Mucosa of rectum (tissue), 2 donors: ENCODE measurements at regions not wholly inside any gene's neighbourhood (a gene's known extent, or its start where the extent isn't known, plus 50 kb on each side); places are given as distances from the start of the nearest gene placed in this dataset.

Experiments
- H3K27ac ChIP-seq, 2 donors: one replicate each; pipeline ENCODE4 v1.7.0; 2013; ENCODE audit warnings: inconsistent platforms in 2 of 2, low read depth in 2 of 2, low read length in 2 of 2
- H3K27me3 ChIP-seq, 2 donors: one replicate each; pipeline ENCODE4 v1.7.0; 2013; ENCODE audit warnings: low read length in 2 of 2; ENCODE audit not compliant: control insufficient read depth in 2 of 2, insufficient read depth in 2 of 2
- H3K36me3 ChIP-seq, 2 donors: one replicate each; pipeline ENCODE4 v1.7.0; 2013; ENCODE audit warnings: low read length in 2 of 2; ENCODE audit not compliant: control insufficient read depth in 2 of 2, insufficient read depth in 2 of 2
- H3K4me1 ChIP-seq, 2 donors: one replicate each; pipeline ENCODE4 v1.7.0; 2013; ENCODE audit warnings: low read length in 2 of 2, mild to moderate bottlenecking in 1 of 2; ENCODE audit not compliant: control insufficient read depth in 2 of 2, insufficient read depth in 2 of 2
- H3K4me3 ChIP-seq, 2 donors: one replicate each; pipeline ENCODE4 v1.7.0; 2013; ENCODE audit warnings: low read length in 2 of 2
- H3K9ac ChIP-seq, 2 donors: one replicate each; pipeline ENCODE4 v1.7.0; 2013; ENCODE audit warnings: low read length in 2 of 2, low read depth in 1 of 2, mild to moderate bottlenecking in 1 of 2
- H3K9me3 ChIP-seq, 2 donors: one replicate each; pipeline ENCODE4 v1.7.0; 2013; ENCODE audit warnings: low read length in 2 of 2; ENCODE audit not compliant: control insufficient read depth in 2 of 2
- donor health status: healthy.
- donor health status: Normal muscosa, but diverticular disease.

DNA sequence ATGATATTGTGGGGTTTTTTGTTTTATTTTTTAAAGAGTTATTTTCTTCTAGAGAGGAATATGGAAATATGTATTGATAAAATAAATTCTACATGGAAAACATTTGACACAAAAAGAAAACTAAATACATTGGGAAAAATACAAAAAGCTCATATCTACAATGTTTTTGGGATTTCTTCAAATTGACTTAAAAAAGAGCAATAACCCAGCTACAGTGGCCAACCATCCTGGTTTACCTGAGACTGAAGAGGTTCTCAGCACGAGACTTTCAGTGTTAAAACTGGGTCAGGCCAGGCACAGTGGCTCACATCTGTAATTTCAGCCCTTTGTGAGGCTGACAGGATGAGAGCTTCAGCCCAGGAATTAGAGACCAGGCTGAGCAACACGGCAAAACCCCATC is 56.7 kb upstream of the MYCN start:
- H3K4me1 ChIP-seq: no peaks in the 10 kb centered on the region
- H3K9me3 ChIP-seq: no peaks in the 10 kb centered on the region
- H3K27ac ChIP-seq: no peak overlapping the region
- no peak overlapping the region for H3K4me3 ChIP-seq
- no peaks in the 10 kb centered on the region for H3K27me3 ChIP-seq
- H3K36me3 ChIP-seq: no peaks in the 10 kb centered on the region
- no peak overlapping the region for H3K9ac ChIP-seq

DNA sequence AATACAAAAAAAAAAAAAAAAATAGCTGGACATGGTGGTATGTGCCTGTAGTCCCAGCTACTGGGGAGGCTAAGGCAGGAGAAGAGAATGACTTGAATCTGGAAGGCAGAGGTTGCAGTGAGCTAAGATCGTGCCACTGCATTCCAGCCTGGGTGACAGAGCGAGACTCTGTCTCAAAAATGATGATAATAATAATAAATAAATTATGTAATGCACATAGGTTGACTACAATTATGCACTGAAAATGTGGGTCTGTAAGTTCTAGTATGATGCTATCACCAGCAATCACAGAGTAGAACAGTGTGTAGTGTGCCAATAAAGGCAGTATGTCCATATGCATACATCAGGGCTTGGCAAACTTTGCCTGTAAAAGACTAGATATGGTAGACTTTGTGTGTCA is 55.6 kb upstream of the MYCN start:
- Histone ChIP-seq H3K36me3 (no peaks in the 10 kb centered on the region), H3K4me3 (no peak overlapping the region), H3K9me3 (no peaks in the 10 kb centered on the region), H3K4me1 (no peaks in the 10 kb centered on the region), H3K27ac (no peak overlapping the region), H3K27me3 (no peaks in the 10 kb centered on the region), H3K9ac (no peak overlapping the region)

DNA sequence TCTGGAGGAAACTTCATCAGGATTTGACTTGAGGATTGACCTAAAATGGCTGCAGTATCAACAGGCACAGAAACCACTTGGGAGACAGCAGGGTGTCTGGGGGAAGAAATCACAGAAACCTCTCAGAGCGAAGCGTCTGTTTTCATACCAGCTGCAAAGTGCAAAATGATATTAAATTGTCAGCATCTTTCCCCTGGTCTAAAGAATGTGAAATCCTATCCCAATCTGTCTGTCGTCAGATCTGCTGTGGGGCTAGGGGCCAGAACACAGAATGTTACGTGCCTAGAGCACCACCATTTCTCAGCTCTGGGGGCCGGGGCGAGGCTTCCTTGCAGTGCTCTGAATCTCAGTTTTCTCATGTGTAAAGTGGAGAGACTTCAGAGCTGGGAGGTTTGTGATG is 54.1 kb upstream of the MYCN start:
- Histone ChIP-seq H3K4me3 (no peak overlapping the region), H3K27ac (no peak overlapping the region), H3K27me3 (no peaks in the 10 kb centered on the region), H3K36me3 (no peaks in the 10 kb centered on the region), H3K4me1 (no peaks in the 10 kb centered on the region), H3K9me3 (no peaks in the 10 kb centered on the region), H3K9ac (no peak overlapping the region)

DNA sequence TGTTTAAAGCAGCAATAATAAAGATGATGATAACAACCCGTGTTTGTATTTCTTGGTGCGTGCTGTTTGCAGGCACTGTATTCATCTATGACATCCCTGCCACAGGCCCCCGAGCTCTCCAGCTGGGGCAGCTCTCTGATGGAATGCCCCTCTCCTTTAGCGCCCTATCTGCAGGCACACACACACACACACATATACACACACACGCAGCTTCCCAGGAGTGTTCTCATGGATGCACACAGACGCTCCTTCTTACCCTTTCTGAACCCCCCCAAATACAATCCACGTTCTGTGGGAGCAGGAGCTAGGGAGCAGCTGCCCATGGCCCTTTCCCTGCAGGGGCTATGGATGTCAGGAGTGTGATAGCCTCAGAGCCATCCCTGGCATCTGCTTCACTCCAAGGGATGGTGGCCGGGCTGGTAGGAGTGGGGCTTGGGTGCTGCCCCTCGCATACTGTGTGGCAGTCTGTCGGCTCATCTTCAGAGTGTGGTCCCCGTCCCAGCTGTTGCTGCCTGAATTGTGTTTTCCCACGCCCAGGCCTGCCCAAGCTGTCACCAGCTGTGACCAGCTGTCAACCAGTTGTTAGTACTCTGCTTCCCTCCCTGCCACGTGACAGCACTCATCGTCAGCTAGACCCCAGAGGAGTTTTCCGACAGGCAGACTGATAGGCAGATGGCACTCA is 50.8 kb upstream of the MYCN start:
- Histone ChIP-seq H3K4me1 (no peaks in the 10 kb centered on the region), H3K27me3 (no peaks in the 10 kb centered on the region), H3K27ac (no peak overlapping the region)

DNA sequence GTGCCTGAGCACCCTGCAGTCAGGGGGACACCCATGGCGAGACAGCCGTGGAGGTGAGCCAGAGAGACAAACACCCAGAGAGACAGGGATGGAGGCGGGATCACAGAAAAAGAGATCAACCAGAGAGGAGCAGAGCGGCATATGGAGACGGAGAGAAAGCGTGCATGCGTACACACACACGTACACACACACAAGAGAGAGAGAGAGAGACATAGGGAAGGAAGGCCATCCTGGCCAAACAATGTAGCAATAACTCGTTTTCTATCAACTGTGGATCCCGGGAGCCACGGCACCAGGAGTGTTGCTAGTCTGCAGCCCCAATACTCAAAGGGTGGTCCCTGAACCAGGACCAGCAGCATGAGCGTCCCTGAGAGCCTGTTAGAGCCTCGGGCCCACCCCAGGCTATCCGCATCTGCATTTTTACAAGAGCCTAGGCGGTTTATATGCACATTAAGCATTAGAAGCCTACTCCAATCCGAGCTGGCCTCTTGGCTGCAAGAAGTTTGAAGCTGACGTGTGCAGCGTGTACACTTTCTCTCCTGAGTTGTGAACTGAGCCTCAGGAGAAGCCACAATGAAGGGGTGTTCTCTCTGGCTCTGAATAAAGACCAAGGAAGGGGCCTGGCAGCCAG is 50.1 kb upstream of the MYCN start:
- Histone ChIP-seq H3K9me3 (no peaks in the 10 kb centered on the region), H3K4me1 (no peaks in the 10 kb centered on the region)

More for the DNA sequence above, 50.8 kb upstream of the MYCN start:
- H3K36me3 ChIP-seq: no peaks in the 10 kb centered on the region
- H3K4me3 ChIP-seq: no peak overlapping the region
- no peak overlapping the region for H3K9ac ChIP-seq
- H3K9me3 ChIP-seq: no peaks in the 10 kb centered on the region

More for the DNA sequence above, 50.1 kb upstream of the MYCN start:
- Histone ChIP-seq H3K9ac (no peak overlapping the region), H3K27me3 (no peaks in the 10 kb centered on the region), H3K4me3 (no peak overlapping the region), H3K27ac (no peak overlapping the region), H3K36me3 (no peaks in the 10 kb centered on the region)
